H1 (cell line): ENCODE measurements at regions not wholly inside any gene's neighbourhood (a gene's known extent, or its start where the extent isn't known, plus 50 kb on each side); places are given as distances from the start of the nearest gene placed in this dataset.

ENCODE experiments used
- CTCF ChIA-PET: fragments of 300-600 bp; sonication (Branson Sonifier 250); formaldehyde crosslinking; loops from one replicate; lab custom pipeline; 2021; ENCODE audit not compliant: partially characterized antibody; lab: Charles Lee
- POLR2A ChIA-PET: fragments of 300-600 bp; sonication (Branson Sonifier 250); formaldehyde crosslinking; loops from one replicate; lab custom pipeline; 2021; ENCODE audit warnings: inconsistent platforms; ENCODE audit not compliant: partially characterized antibody; lab: Charles Lee
- DNase-seq, 2 experiments: peaks; one replicate each; pipeline versions ENCODE4 v3.0.0 to v3.0.0-alpha.2; 2010 to 2022; ENCODE audit warnings: low spot score in 2 of 2, low read depth in 1 of 2, mixed read lengths in 1 of 2
- FAIRE-seq: peaks from 2 replicates; lab custom pipeline; 2011; peaks lifted over from hg19 to GRCh38; lab: Jason Lieb, UNC
- H2AFZ ChIP-seq: 2 replicates; pipeline ENCODE4 v1.8.1; 2012; ENCODE audit warnings: low read length, inconsistent platforms
- H2AK5ac ChIP-seq: 2 replicates; pipeline ENCODE4 v1.6.1; 2013; ENCODE audit warnings: low read depth, low read length
- H2BK120ac ChIP-seq: replicated peaks from 2 replicates; pipeline ENCODE3; 2013; ENCODE audit warnings: low read depth, low read length, inconsistent platforms
- H2BK12ac ChIP-seq: 2 replicates; pipeline ENCODE4 v1.6.1; 2013; ENCODE audit warnings: low read depth, low read length
- H2BK15ac ChIP-seq: 2 replicates; pipeline ENCODE4 v1.6.1; 2013; ENCODE audit warnings: low read length
- H2BK20ac ChIP-seq: 2 replicates; pipeline ENCODE4 v1.6.1; 2013; ENCODE audit warnings: low read length
- H2BK5ac ChIP-seq: 2 replicates; pipeline ENCODE4 v1.6.1; 2013; ENCODE audit warnings: low read depth, low read length
- H3K14ac ChIP-seq: 2 replicates; pipeline ENCODE4 v1.6.1; 2013; ENCODE audit warnings: inconsistent platforms; ENCODE audit not compliant: insufficient read length
- H3K18ac ChIP-seq: 2 replicates; pipeline ENCODE4 v1.6.1; 2013; ENCODE audit warnings: low read length; ENCODE audit errors: extremely low read depth
- H3K23ac ChIP-seq: 2 replicates; pipeline ENCODE4 v1.6.1; 2013; ENCODE audit warnings: inconsistent platforms; ENCODE audit not compliant: insufficient read length
- H3K23me2 ChIP-seq: 2 replicates; pipeline ENCODE4 v1.6.1; 2013; ENCODE audit warnings: low read depth, low read length
- H3K27ac ChIP-seq: 2 replicates; pipeline ENCODE4 v1.6.1; 2011; ENCODE audit warnings: low read depth, low read length, inconsistent platforms
- H3K27me3 ChIP-seq, 4 experiments: replicated peaks in 1 of 4; 1 replicate in 1 of 4; 2 replicates in 3 of 4; pipeline versions ENCODE4 v1.6.1 to v1.8.1; 2011 to 2013; ENCODE audit warnings: low read length in 3 of 4, mild to moderate bottlenecking in 3 of 4, inconsistent platforms in 2 of 4, mixed read lengths in 2 of 4, moderate library complexity in 1 of 4; ENCODE audit not compliant: control insufficient read depth in 3 of 4, insufficient read depth in 3 of 4; ENCODE audit errors: extremely low read depth in 1 of 4
- H3K36me3 ChIP-seq, 4 experiments: 2 replicates each; pipeline versions ENCODE4 v1.6.1 to v1.8.1; 2011 to 2013; ENCODE audit warnings: mild to moderate bottlenecking in 4 of 4, low read length in 3 of 4, moderate library complexity in 2 of 4, control low read depth in 1 of 4, inconsistent platforms in 1 of 4; ENCODE audit not compliant: insufficient read depth in 4 of 4, control insufficient read depth in 2 of 4
- H3K4ac ChIP-seq: replicated peaks from 2 replicates; pipeline ENCODE3; 2013; ENCODE audit warnings: low read length, low read depth, mixed read lengths, inconsistent platforms; ENCODE audit not compliant: insufficient read length
- H3K4me1 ChIP-seq, 4 experiments: replicated peaks in 1 of 4; 1 replicate in 1 of 4; 2 replicates in 3 of 4; pipeline versions ENCODE4 v1.6.1 to v1.8.1; 2011 to 2013; ENCODE audit warnings: low read length in 3 of 4, inconsistent platforms in 2 of 4, mixed read lengths in 1 of 4; ENCODE audit not compliant: insufficient read depth in 4 of 4, control insufficient read depth in 3 of 4
- H3K4me2 ChIP-seq, 2 experiments: 2 replicates each; pipeline versions ENCODE4 v1.6.1 to v1.8.1; 2011 to 2013; ENCODE audit warnings: low read depth in 2 of 2, low read length in 2 of 2, control low read depth in 1 of 2, inconsistent platforms in 1 of 2, mild to moderate bottlenecking in 1 of 2; ENCODE audit not compliant: insufficient read depth in 1 of 2
- H3K4me3 ChIP-seq, 4 experiments: fragments of 200-600, 300-600 bp in 1 of 4; sonication (generic), shearing (Covaris generic), sonication (Bioruptor Twin) in 1 of 4; 2 replicates each; pipeline versions ENCODE4 v1.5.1 to v1.8.1; 2011 to 2016; ENCODE audit warnings: low read length in 4 of 4, low read depth in 3 of 4, control low read depth in 2 of 4, inconsistent platforms in 2 of 4, mild to moderate bottlenecking in 2 of 4, mixed read lengths in 1 of 4, moderate library complexity in 1 of 4; ENCODE audit not compliant: insufficient read depth in 2 of 4; ENCODE audit errors: extremely low read depth in 1 of 4
- H3K56ac ChIP-seq: replicated peaks from 2 replicates; pipeline ENCODE3; 2013; ENCODE audit warnings: low read depth, mild to moderate bottlenecking, mixed read lengths, low read length, inconsistent platforms; ENCODE audit not compliant: insufficient read length
- H3K79me1 ChIP-seq: 2 replicates; pipeline ENCODE4 v1.6.1; 2013; ENCODE audit warnings: low read depth, low read length, control low read depth
- H3K79me2 ChIP-seq, 2 experiments: 2 replicates each; pipeline versions ENCODE4 v1.6.1 to v1.8.1; 2012 to 2013; ENCODE audit warnings: low read length in 2 of 2, mild to moderate bottlenecking in 2 of 2, inconsistent platforms in 1 of 2; ENCODE audit not compliant: insufficient read depth in 2 of 2, control insufficient read depth in 1 of 2
- H3K9ac ChIP-seq, 4 experiments: replicated peaks in 1 of 4; 1 replicate in 1 of 4; 2 replicates in 3 of 4; pipeline versions ENCODE4 v1.6.1 to v1.8.1; 2011 to 2013; ENCODE audit warnings: low read depth in 3 of 4, low read length in 3 of 4, control low read depth in 2 of 4, mild to moderate bottlenecking in 2 of 4, moderate library complexity in 2 of 4, inconsistent platforms in 1 of 4; ENCODE audit errors: extremely low read depth in 1 of 4
- H3K9me3 ChIP-seq, 2 experiments: 2 replicates each; pipeline versions ENCODE4 v1.6.1 to v1.8.1; 2012 to 2013; ENCODE audit warnings: mild to moderate bottlenecking in 2 of 2, moderate library complexity in 2 of 2, control low read depth in 1 of 2, inconsistent platforms in 1 of 2, low read depth in 1 of 2, low read length in 1 of 2, mixed read lengths in 1 of 2; ENCODE audit not compliant: insufficient read depth in 2 of 2
- H4K20me1 ChIP-seq, 2 experiments: replicated peaks in 1 of 2; 2 replicates each; pipeline versions ENCODE3 to v1.8.1; 2011 to 2013; ENCODE audit warnings: inconsistent platforms in 2 of 2, low read length in 2 of 2, mild to moderate bottlenecking in 1 of 2; ENCODE audit not compliant: insufficient read depth in 2 of 2, control insufficient read depth in 1 of 2
- H4K5ac ChIP-seq: 2 replicates; pipeline ENCODE4 v1.6.1; 2013; ENCODE audit warnings: low read length, low read depth, mixed read lengths, inconsistent platforms; ENCODE audit not compliant: insufficient read length
- H4K8ac ChIP-seq: 2 replicates; pipeline ENCODE4 v1.8.0; 2013; ENCODE audit warnings: mild to moderate bottlenecking, moderate library complexity, low read length, inconsistent platforms; ENCODE audit not compliant: insufficient read depth; ENCODE audit errors: extremely low read depth
- H4K91ac ChIP-seq: replicated peaks from 2 replicates; pipeline ENCODE3; 2013; ENCODE audit warnings: low read length, mixed read lengths, inconsistent platforms; ENCODE audit not compliant: insufficient read length
- ASH2L ChIP-seq: fragments of 200-600, 300-600 bp; sonication (generic); IDR thresholded peaks from one replicate; pipeline ENCODE4 v1.7.1; 2017; ENCODE audit warnings: low read length
- CBX5 ChIP-seq: fragments of 300-800, 300-1000 bp; sonication (generic); IDR thresholded peaks from 2 replicates; pipeline ENCODE4 v1.7.1; 2016; ENCODE audit warnings: antibody characterized with exemption, low read length, low read depth
- CBX8 ChIP-seq: fragments of 300-800, 300-1000 bp; sonication (generic); IDR thresholded peaks from 2 replicates; pipeline ENCODE4 v1.7.1; 2016; ENCODE audit warnings: low read depth, low read length, borderline replicate concordance
- CEBPB ChIP-seq: IDR thresholded peaks from 2 replicates; pipeline ENCODE4 v1.6.1; 2012; ENCODE audit warnings: low read depth, low read length
- CHD2 ChIP-seq: IDR thresholded peaks from 2 replicates; pipeline ENCODE4 v1.6.1; 2012; ENCODE audit warnings: low read length, improper control_type of control experiment
- EGR1 ChIP-seq: IDR thresholded peaks from 2 replicates; pipeline ENCODE4 v1.6.1; 2011; ENCODE audit warnings: low read depth, low read length, borderline replicate concordance
- GTF2F1 ChIP-seq: IDR thresholded peaks from 2 replicates; pipeline ENCODE4 v1.6.1; 2012; ENCODE audit warnings: low read depth, low read length, improper control_type of control experiment, borderline replicate concordance
- POLR2AphosphoS5 ChIP-seq: IDR thresholded peaks from 2 replicates; pipeline ENCODE4 v1.6.1; 2011; ENCODE audit warnings: low read depth, low read length
- RNF2 ChIP-seq: fragments of 200-900, 300-1000 bp; sonication (generic); IDR thresholded peaks from 2 replicates; pipeline ENCODE4 v1.7.1; 2016; ENCODE audit warnings: borderline replicate concordance, low read depth, mild to moderate bottlenecking, antibody characterized with exemption, low read length; ENCODE audit not compliant: poor library complexity, severe bottlenecking; ENCODE audit errors: missing control alignments
- SP1 ChIP-seq: IDR thresholded peaks from 2 replicates; pipeline ENCODE4 v1.6.1; 2011; ENCODE audit warnings: low read depth, low read length
- WGBS, 2 experiments: shearing (Covaris generic) in 1 of 2; methylation state at CpG; one replicate each; pipeline versions ENCODE4 v1.1.6 to v1.1.7; 2013 to 2015; ENCODE audit warnings: low lambda C conversion rate in 2 of 2, mixed read lengths in 2 of 2, inconsistent platforms in 1 of 2, low coverage in 1 of 2, missing lambda C conversion rate in 1 of 2; ENCODE audit not compliant: insufficient replicate concordance in 2 of 2, insufficient coverage in 1 of 2, insufficient read length in 1 of 2; ENCODE audit errors: extremely low coverage in 1 of 2, missing lambda C conversion rate in 1 of 2; 5-methylcytosine and 5-hydroxymethylcytosine counted together
- TF ChIP-seq, protein P1 (sequence below): IDR thresholded peaks from 2 replicates; pipeline ENCODE4 v1.6.1; 2011; ENCODE audit warnings: low read depth, mild to moderate bottlenecking, low read length; ENCODE audit not compliant: insufficient read depth

DNA sequence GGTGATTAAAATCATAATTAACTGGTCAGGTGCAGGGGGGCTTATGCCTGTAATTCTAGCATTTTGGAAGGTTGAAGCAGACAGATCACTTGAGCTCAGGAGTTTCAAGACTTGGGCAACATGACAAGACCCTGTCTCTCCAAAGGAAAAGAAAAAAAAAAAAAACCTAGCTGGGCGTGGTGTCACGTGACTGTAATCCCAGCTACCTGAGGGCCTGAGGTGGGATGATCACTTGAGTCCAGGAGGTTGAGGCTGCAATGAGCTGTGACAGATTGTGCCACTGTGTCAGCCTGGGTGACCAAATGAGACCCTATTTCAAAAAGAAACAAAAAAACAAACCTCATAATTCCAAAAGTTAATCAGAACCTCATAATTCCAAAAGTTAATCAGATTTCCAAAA is 505.5 kb downstream of the CDH8 start:
- no peak for TF ChIP-seq CBX5
- no peak for TF ChIP-seq SP1
- TF ChIP-seq GTF2F1 = no peak
- TF ChIP-seq CHD2 = no peak
- no peak for TF ChIP-seq POLR2AphosphoS5
- TF ChIP-seq RNF2 = no peak
- TF ChIP-seq, protein P1, sequence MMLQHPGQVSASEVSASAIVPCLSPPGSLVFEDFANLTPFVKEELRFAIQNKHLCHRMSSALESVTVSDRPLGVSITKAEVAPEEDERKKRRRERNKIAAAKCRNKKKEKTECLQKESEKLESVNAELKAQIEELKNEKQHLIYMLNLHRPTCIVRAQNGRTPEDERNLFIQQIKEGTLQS = no peak
- TF ChIP-seq EGR1 = no peak
- no peak for TF ChIP-seq CEBPB
- TF ChIP-seq ASH2L = no peak
- no peak for TF ChIP-seq CBX8
- TF ChIP-seq, all 59 proteins: peak for 0
- Histone ChIP-seq H3K56ac (no peak overlapping the region), H4K5ac (no peak overlapping the region), H3K9me3 (no peaks in the 10 kb centered on the region), H3K79me2 (no peaks in the 10 kb centered on the region), H3K4me2 (no peak overlapping the region), H2BK15ac (no peak overlapping the region), H3K14ac (no peak overlapping the region), H3K79me1 (no peaks in the 10 kb centered on the region), H3K27me3 (no peaks in the 10 kb centered on the region), H2BK20ac (no peak overlapping the region), H3K4me3 (no peak overlapping the region), H2AK5ac (no peak overlapping the region), H2AFZ (no peak overlapping the region), H3K4me1 (no peaks in the 10 kb centered on the region), H2BK120ac (no peak overlapping the region), H3K9ac (no peak overlapping the region), H3K23me2 (0 out of 2 replicates have a peak, but pooled peaks cover 3% of the 10 kb centered on the region), H3K23ac (no peak overlapping the region), H2BK5ac (no peak overlapping the region), H4K91ac (no peak overlapping the region), H3K18ac (no peak overlapping the region), H3K4ac (no peak overlapping the region), H4K20me1 (no peaks in the 10 kb centered on the region), H3K36me3 (no peaks in the 10 kb centered on the region), H3K27ac (no peak overlapping the region), H4K8ac (no peak overlapping the region), H2BK12ac (no peak overlapping the region)
- POLR2A ChIA-PET = no interaction called here
- FAIRE-seq (no peak), DNase-seq (no peak)
- CTCF ChIA-PET = interaction anchor here (0.7 to 1.1 kb wide), 2 partner anchors 11 to 538 kb away, joined by 3 read pairs; no protein-coding TSS in a partner anchor
- WGBS, 2 experiments = 93% methylated on average over 2 of the region's 2 CpGs; no CpG with 5 or more reads in 1 of the 2 experiments
